HG03571 (cell line): ENCODE measurements at regions not wholly inside any gene's neighbourhood (a gene's known extent, or its start where the extent isn't known, plus 50 kb on each side); places are given as distances from the start of the nearest gene placed in this dataset.
"Not testable (repeated sequence)": the region's sequence is repeated elsewhere in the genome, so short reads cannot be mapped to it uniquely, and the experiment has no call there.

Source experiments
- ATAC-seq: cut with Tn5 transposase; IDR thresholded peaks from one replicate; pipeline ENCODE4 v1.9.1; 2021; ENCODE audit not compliant: unreplicated experiment

GRCh38 chr11:37500425-37500824 lies 902.4 kb upstream of the RAG2 start:
- no peak for ATAC-seq

- ATAC-seq: no peak
Observed at GRCh38 chr11:37497326-37497725, 899.3 kb upstream of the RAG2 start.

GRCh38 chr11:37496201-37496600 lies 898.2 kb upstream of the RAG2 start:
- ATAC-seq: no peak

- no peak for ATAC-seq
Observed at GRCh38 chr11:37484298-37484697, 886.3 kb upstream of the RAG2 start.

GRCh38 chr11:37483761-37484160 lies 885.7 kb upstream of the RAG2 start:
- no peak for ATAC-seq

GRCh38 chr11:37474889-37475288 lies 876.9 kb upstream of the RAG2 start:
- ATAC-seq: no peak

GRCh38 chr11:37468344-37468743 lies 870.3 kb upstream of the RAG2 start:
- ATAC-seq: no peak

- no peak for ATAC-seq
Observed at GRCh38 chr11:37465221-37465620, 867.2 kb upstream of the RAG2 start.

- ATAC-seq: no peak
Observed at GRCh38 chr11:37459456-37459855, 861.4 kb upstream of the RAG2 start.

GRCh38 chr11:37456746-37457145 lies 858.7 kb upstream of the RAG2 start:
- ATAC-seq: no peak

- ATAC-seq: no peak
Observed at GRCh38 chr11:37451903-37452302, 853.9 kb upstream of the RAG2 start.

- peak; percentile 89 for ATAC-seq
Observed at GRCh38 chr11:37450613-37451012, 852.6 kb upstream of the RAG2 start.

GRCh38 chr11:37449146-37449545 lies 851.1 kb upstream of the RAG2 start:
- no peak for ATAC-seq

- ATAC-seq: no peak
Observed at GRCh38 chr11:37442576-37442975, 844.5 kb upstream of the RAG2 start.

GRCh38 chr11:37431633-37432230 lies 833.7 kb upstream of the RAG2 start:
- not testable (repeated sequence) for ATAC-seq

- ATAC-seq: not testable (repeated sequence)
Observed at GRCh38 chr11:37430966-37431632, 833.1 kb upstream of the RAG2 start.

- ATAC-seq: no peak
Observed at GRCh38 chr11:37422511-37422910, 824.5 kb upstream of the RAG2 start.

GRCh38 chr11:37411289-37411688 lies 813.3 kb upstream of the RAG2 start:
- no peak for ATAC-seq

- ATAC-seq: no peak
Observed at GRCh38 chr11:37409124-37409523, 811.1 kb upstream of the RAG2 start.

- no peak for ATAC-seq
Observed at GRCh38 chr11:37407461-37407860, 809.4 kb upstream of the RAG2 start.

GRCh38 chr11:37406651-37407050 lies 808.6 kb upstream of the RAG2 start:
- no peak for ATAC-seq

- ATAC-seq: no peak
Observed at GRCh38 chr11:37404231-37404630, 806.2 kb upstream of the RAG2 start.

- ATAC-seq: no peak
Observed at GRCh38 chr11:37402663-37403062, 804.6 kb upstream of the RAG2 start.
